Stimulated activated CD8-positive, alpha-beta memory T cell treated with anti-CD3 and anti-CD28 coated beads, Interleukin-7, amount 100 ng/mL, for 48 hours (primary cell): ENCODE measurements at regions not wholly inside any gene's neighbourhood (a gene's known extent, or its start where the extent isn't known, plus 50 kb on each side); places are given as distances from the start of the nearest gene placed in this dataset.

Experiments used
- DNase-seq, 2 donors: peaks; one replicate each; pipeline ENCODE4 v3.0.0-alpha.2; 2020; ENCODE audit warnings: low read depth in 1 of 2; ENCODE audit errors: extremely low read depth in 1 of 2

- DNase-seq, result no peak
Observed at GRCh38 chr10:111435871-111436270, 359.0 kb downstream of the ADRA2A start.

DNA sequence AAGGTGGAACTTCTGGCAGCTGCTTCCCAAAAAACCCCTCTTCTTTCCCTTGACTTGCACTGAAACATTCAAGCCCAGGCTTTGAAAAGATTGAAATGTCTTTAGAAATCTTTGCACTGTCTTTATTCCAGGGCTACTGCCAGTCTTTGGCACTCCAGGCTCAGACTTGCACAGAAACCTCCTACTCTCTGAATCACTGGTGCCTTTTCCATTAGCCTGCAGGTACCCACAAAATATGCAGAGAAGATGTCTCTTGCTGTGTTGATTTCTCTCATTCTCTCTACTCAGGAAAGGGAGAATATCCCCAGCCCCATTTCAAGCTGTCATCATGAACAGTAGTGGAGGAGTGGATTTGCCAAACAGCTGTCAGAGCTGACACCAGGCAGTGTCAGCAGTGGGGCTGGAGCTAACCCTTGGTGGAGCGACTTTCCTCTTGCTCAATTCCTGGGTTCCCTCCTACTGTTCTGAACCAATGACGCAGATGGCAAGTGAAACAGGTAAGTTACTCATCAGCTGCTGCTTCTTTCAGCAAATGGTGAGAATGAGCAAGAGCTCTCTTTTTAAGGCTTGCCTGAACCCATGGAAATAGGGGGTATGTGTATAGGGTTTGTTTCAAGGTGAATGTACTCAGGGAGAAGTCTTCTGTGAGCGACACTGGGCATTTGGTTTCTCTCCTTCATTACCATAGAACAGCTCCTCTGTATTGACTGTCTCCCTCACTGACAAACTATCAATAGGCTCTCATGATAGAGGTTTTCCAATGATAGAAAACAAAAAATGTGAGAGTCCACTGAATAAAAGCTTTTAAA, 362.4 kb downstream of the ADRA2A start:
- DNase-seq, result no peak

GRCh38 chr10:111440501-111440900, 363.7 kb downstream of the ADRA2A start:
- no peak for DNase-seq

DNA sequence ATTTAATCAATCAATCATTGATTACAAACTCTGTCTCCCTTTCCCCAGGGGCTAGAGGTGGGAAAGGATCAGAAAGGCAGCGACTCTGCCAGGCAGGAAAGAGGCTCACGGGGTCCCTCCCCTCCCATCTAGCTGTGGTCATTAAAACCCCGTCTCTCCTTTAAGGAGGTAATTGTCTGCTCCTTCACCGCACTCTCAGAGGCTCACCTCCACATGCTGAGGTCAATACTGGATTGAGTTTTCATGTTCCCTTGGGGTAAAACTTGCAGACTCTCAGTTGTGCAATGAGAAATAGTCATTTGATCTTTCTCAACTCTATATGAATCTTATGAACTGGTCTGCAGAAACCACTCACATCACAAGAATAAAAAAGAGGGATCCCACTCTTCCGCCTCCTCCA, 368.8 kb downstream of the ADRA2A start:
- DNase-seq, result no peak

- no peak for DNase-seq
Observed at GRCh38 chr10:111446966-111447365, 370.1 kb downstream of the ADRA2A start.

- DNase-seq, result no peak
Observed at GRCh38 chr10:111452153-111452552, 375.3 kb downstream of the ADRA2A start.

DNA sequence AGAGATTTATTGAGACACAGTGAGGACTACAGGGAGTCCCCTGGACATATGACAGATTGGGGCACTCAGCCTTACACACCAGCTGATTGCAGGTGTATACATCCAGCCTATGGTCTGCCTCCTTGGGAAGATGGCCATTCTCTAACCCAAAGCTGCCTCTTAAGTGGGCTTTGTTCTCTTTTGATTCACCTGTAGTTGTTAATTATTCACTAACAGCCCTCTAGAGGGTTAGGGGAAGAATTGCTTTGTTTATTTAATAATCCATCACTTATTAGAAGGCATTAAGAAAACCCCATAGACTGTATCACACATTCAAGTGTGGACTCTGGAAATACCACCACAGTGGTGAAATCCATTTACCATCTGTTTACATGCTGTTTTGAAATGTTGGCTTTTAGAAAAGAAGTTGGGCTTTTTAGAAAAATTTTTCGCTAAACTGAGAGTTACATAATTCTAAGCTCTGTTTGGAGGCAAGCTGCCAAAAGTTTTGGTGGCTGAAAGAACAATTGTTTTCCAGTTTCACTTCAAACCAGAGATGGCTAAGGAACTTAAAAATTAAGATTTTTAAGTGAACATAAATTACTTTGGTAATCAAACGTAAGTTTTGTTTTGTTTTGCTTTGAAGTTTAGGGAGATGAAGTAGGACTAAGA, 379.1 kb downstream of the ADRA2A start:
- DNase-seq, result no peak

GRCh38 chr10:111458256-111458655, 381.4 kb downstream of the ADRA2A start:
- DNase-seq, result no peak

DNA sequence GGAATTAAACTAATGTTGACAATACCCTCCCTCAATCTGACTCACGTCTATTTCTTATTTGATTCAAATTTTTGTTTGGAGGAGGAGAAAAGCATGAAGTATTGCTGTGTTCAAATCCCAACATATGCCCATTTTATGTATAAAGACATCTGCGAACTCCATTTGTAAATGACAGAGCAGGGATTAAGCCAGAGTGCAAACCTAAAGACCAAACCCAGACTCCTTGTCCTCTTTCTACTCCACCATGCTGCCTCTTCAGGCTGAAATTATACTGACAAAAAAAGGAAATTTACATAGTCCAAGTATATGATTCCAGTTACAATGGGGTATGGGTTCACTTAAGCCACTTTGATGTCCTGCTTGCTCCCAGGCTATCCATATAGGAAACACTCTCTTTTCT, 383.1 kb downstream of the ADRA2A start:
- no peak for DNase-seq

GRCh38 chr10:111472445-111472844, 395.6 kb downstream of the ADRA2A start:
- DNase-seq, result no peak

GRCh38 chr10:111473361-111473760, 396.5 kb downstream of the ADRA2A start:
- no peak for DNase-seq

DNA sequence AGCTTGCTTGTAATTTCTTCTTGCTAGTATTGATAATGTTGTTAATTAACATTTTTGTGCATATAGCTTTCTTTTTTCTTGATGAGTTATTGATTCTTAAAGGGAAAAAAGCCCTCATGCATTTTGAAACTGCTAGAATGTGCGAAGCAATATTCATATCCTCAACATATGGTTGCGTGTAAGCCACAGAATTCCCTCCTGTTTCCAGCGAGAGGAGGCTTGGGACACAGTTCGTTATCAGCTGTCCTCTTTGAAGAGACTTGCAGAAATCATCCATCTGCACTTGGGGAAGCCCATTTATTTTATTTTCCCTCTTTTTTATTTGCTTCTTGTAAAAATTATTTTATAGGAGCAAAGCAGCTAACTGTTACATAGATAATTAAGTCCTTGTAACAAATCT, 398.0 kb downstream of the ADRA2A start:
- no peak for DNase-seq

- DNase-seq, result no peak
Observed at GRCh38 chr10:111475720-111476119, 398.9 kb downstream of the ADRA2A start.

- DNase-seq, result no peak
Observed at GRCh38 chr10:111478651-111479050, 401.8 kb downstream of the ADRA2A start.

GRCh38 chr10:111479966-111480365, 403.1 kb downstream of the ADRA2A start:
- DNase-seq, result no peak

GRCh38 chr10:111481261-111481826, 404.5 kb downstream of the ADRA2A start:
- DNase-seq, result no peak

- DNase-seq, result no peak
Observed at GRCh38 chr10:111481866-111482265, 405.0 kb downstream of the ADRA2A start.

GRCh38 chr10:111482621-111483216, 405.9 kb downstream of the ADRA2A start:
- no peak for DNase-seq

GRCh38 chr10:111485767-111486166, 408.9 kb downstream of the ADRA2A start:
- no peak for DNase-seq

- DNase-seq, result no peak
Observed at GRCh38 chr10:111486346-111486745, 409.5 kb downstream of the ADRA2A start.

- no peak for DNase-seq
Observed at GRCh38 chr10:111488668-111489067, 411.8 kb downstream of the ADRA2A start.

- DNase-seq, result no peak
Observed at GRCh38 chr10:111491154-111491553, 414.3 kb downstream of the ADRA2A start.
